Nephron (organoid): ENCODE measurements at regions not wholly inside any gene's neighbourhood (a gene's known extent, or its start where the extent isn't known, plus 50 kb on each side); places are given as distances from the start of the nearest gene placed in this dataset.
A peak's percentile ranks its signal among the peaks of the same experiment; 100 is the strongest.

Experiments used
- H3K27ac Mint-ChIP-seq, 3 experiments: 2 replicates each; pipeline ENCODE4 v1.8.0; 2020; ENCODE audit warnings: mixed read lengths in 3 of 3, mild to moderate bottlenecking in 2 of 3, moderate library complexity in 1 of 3
- H3K27me3 Mint-ChIP-seq: 2 replicates; pipeline ENCODE4 v1.8.0; 2021; ENCODE audit warnings: low read depth, mild to moderate bottlenecking, moderate library complexity, mixed read lengths
- H3K36me3 Mint-ChIP-seq: 2 replicates; pipeline ENCODE4 v1.8.0; 2020; ENCODE audit warnings: low read depth, mixed read lengths
- H3K4me1 Mint-ChIP-seq: 2 replicates; pipeline ENCODE4 v1.8.0; 2020; ENCODE audit warnings: mixed read lengths
- H3K4me3 Mint-ChIP-seq, 3 experiments: 2 replicates each; pipeline ENCODE4 v1.8.0; 2020; ENCODE audit warnings: mild to moderate bottlenecking in 3 of 3, mixed read lengths in 3 of 3, moderate library complexity in 2 of 3
- H3K9me3 Mint-ChIP-seq: 2 replicates; pipeline ENCODE4 v1.8.0; 2020; ENCODE audit warnings: mixed read lengths
- TF ChIP-seq, protein P1 (sequence below), 3 experiments: fragments of 200-600 bp; sonication (generic); IDR thresholded peaks; one replicate each; pipeline ENCODE4 v1.5.0; 2021; ENCODE audit warnings: antibody characterized with exemption in 3 of 3; ENCODE audit not compliant: unreplicated experiment in 3 of 3

DNA sequence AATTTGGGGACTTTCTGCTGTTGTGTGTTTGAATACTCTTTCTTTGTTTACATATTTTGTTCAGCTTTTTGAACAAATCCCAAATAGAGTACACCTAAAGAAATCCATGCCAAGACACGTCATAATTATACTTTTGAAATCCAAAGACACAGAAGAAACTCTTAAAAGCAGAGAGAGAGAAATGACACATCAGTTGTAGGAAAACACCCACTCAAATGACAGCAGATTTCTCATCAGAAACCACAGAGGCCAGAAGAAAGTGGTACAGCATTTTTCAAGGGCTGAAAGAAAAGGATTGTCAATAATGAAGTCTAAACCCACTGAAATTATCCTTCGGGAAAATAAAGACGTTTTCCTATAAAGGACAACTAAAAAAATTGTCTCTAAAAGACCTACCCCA lies 378.6 kb downstream of the GADD45G start:
- H3K4me3 Mint-ChIP-seq = no peak overlapping the region
- peaks cover 4% of the 10 kb centered on the region for H3K4me1 Mint-ChIP-seq
- H3K9me3 Mint-ChIP-seq = peaks cover 8% of the 10 kb centered on the region
- H3K27ac Mint-ChIP-seq = no peak overlapping the region
- H3K36me3 Mint-ChIP-seq = no peaks in the 10 kb centered on the region
- TF ChIP-seq, protein P1, sequence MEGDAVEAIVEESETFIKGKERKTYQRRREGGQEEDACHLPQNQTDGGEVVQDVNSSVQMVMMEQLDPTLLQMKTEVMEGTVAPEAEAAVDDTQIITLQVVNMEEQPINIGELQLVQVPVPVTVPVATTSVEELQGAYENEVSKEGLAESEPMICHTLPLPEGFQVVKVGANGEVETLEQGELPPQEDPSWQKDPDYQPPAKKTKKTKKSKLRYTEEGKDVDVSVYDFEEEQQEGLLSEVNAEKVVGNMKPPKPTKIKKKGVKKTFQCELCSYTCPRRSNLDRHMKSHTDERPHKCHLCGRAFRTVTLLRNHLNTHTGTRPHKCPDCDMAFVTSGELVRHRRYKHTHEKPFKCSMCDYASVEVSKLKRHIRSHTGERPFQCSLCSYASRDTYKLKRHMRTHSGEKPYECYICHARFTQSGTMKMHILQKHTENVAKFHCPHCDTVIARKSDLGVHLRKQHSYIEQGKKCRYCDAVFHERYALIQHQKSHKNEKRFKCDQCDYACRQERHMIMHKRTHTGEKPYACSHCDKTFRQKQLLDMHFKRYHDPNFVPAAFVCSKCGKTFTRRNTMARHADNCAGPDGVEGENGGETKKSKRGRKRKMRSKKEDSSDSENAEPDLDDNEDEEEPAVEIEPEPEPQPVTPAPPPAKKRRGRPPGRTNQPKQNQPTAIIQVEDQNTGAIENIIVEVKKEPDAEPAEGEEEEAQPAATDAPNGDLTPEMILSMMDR (IDR thresholded peaks at IDR 0.05; ENCODE audit: unreplicated experiment in 3 of 3) = no peak
- peaks cover 23% of the 10 kb centered on the region for H3K27me3 Mint-ChIP-seq

DNA sequence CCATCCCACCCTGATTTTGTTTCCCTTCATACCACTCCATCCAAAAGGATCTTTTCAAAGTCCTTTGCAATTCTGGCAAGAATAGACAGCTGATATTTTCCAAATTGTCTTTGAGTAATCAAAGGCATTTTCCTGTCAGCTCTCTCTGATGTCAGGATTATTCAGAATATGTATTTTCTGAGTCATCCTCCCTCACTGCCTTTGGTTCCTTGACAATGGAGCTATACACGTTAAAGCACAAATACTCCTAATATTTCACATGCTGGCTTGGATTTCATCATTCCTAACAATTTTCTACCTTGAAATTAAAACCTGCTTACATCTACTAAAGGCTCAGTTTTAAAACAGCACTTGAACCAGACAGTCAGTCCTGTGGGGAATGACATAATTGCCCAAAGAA lies 379.4 kb downstream of the GADD45G start:
- H3K36me3 Mint-ChIP-seq = no peaks in the 10 kb centered on the region
- peaks cover 8% of the 10 kb centered on the region for H3K9me3 Mint-ChIP-seq
- peaks cover 10% of the 10 kb centered on the region for H3K4me1 Mint-ChIP-seq
- no peak overlapping the region for H3K27ac Mint-ChIP-seq
- no peak overlapping the region for H3K4me3 Mint-ChIP-seq
- peaks cover 20% of the 10 kb centered on the region for H3K27me3 Mint-ChIP-seq
- TF ChIP-seq, protein P1 (IDR thresholded peaks at IDR 0.05; ENCODE audit: unreplicated experiment in 3 of 3) = no peak

DNA sequence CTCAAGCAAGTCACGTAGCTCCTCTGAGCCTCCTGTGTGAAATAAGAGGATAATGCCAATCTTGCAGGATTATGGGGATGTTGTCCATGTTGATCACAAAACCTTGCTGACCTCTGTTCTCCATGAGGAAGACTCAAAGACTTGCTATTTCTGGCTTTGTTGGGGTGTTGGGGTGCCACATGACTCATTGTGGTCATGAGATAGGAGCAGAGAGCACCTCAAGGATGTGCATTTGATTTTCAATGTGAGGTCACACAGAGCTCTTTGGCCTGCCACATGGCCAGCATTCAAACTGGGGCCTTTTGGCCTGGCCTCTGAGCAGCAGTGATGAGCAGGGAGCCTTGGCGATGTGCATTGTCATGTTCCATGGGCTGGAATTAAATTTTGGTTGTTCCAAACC lies 380.3 kb downstream of the GADD45G start:
- Mint-ChIP-seq H3K4me1 (peaks cover 10% of the 10 kb centered on the region), H3K27me3 (peaks cover 20% of the 10 kb centered on the region), H3K27ac (no peak overlapping the region), H3K36me3 (no peaks in the 10 kb centered on the region), H3K4me3 (no peak overlapping the region), H3K9me3 (peaks cover 8% of the 10 kb centered on the region)
- TF ChIP-seq, protein P1 (IDR thresholded peaks at IDR 0.05; ENCODE audit: unreplicated experiment in 3 of 3) = no peak

DNA sequence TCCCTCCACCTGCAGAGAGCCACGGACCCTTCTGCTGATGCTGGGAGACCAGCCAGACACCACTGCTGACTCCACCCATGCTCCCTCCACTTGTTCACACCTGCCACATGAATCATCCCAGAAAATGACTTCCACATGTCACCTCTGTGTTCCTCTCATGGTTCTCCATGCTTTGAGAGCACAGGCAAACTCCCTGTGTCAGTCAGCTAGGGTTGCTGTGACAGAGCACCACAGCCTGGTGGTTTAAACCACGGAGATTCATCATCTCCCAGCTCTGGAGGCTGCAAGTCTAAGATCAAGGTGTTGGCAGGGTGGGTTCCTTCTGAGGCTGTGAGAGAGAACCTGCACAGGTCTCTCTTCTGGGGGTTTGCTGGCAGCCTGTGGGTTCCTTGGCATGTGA lies 381.4 kb downstream of the GADD45G start:
- H3K27ac Mint-ChIP-seq = no peak overlapping the region
- H3K4me3 Mint-ChIP-seq = no peak overlapping the region

DNA sequence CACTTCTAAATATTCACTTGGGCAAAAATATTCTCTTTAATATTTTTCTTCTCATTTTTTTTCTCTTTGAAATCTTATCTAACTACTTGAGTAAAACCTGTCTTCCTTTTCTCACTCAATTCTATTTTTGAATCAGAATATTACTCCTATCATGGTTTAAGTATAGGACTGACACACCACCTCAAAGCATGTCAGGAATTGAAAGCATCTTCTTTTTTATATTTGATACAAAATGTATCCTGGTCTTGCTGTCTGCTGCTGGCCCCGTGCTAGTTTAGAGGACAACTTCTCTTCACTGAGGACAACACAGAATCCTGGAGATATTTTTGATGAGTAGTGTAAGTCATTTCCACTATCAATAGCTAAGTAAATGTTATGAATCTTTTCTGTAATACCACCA lies 383.6 kb downstream of the GADD45G start:
- no peaks in the 10 kb centered on the region for H3K36me3 Mint-ChIP-seq
- peaks cover 22% of the 10 kb centered on the region for H3K4me1 Mint-ChIP-seq
- TF ChIP-seq, protein P1 (IDR thresholded peaks at IDR 0.05; ENCODE audit: unreplicated experiment in 3 of 3) = no peak
- peak overlapping the region; percentile 4 to 29 (median 27) for H3K27ac Mint-ChIP-seq
- H3K27me3 Mint-ChIP-seq = peaks cover 19% of the 10 kb centered on the region
- H3K9me3 Mint-ChIP-seq = peaks cover 4% of the 10 kb centered on the region
- no peak overlapping the region for H3K4me3 Mint-ChIP-seq

More for the DNA sequence above, 381.4 kb downstream of the GADD45G start:
- TF ChIP-seq, protein P1 (IDR thresholded peaks at IDR 0.05; ENCODE audit: unreplicated experiment in 3 of 3) = no peak
- peaks cover 8% of the 10 kb centered on the region for H3K9me3 Mint-ChIP-seq
- peaks cover 20% of the 10 kb centered on the region for H3K27me3 Mint-ChIP-seq
- no peaks in the 10 kb centered on the region for H3K36me3 Mint-ChIP-seq
- H3K4me1 Mint-ChIP-seq = peaks cover 16% of the 10 kb centered on the region

DNA sequence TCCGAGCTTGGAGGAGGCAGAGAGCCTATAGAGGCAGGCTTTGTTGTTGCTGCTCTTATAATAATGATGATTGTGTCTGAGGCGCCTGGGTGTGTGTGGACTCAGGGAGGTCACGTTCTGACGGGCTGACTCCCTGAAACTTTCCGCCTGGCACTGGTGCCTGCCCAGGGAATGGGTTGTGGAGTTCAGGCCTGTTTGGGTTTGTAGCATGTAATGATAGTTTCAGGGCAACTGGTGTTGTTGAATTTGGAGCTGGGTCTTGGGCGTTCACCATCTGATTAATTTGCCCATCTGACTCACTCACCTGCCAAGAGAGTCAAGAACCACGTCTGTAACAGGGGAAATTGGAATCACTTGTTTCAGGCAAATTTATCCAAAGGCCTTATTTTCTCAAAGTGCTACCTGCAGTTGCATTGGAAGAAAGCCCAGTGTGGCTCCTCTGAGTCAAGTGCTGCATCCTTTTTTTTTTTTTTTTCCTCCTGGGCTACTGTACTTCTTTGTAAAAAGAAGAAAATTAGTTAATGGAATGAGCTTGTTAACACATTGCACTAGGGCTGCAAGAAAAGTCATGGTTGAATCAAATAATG lies 386.5 kb downstream of the GADD45G start:
- TF ChIP-seq, protein P1 (IDR thresholded peaks at IDR 0.05; ENCODE audit: unreplicated experiment in 3 of 3) = no peak
- Mint-ChIP-seq H3K9me3 (no peaks in the 10 kb centered on the region), H3K4me1 (peaks cover 30% of the 10 kb centered on the region), H3K27me3 (peaks cover 11% of the 10 kb centered on the region), H3K36me3 (no peaks in the 10 kb centered on the region), H3K4me3 (no peak overlapping the region), H3K27ac (no peak overlapping the region)
